GM18909 (cell line): ENCODE measurements at regions not wholly inside any gene's neighbourhood (a gene's known extent, or its start where the extent isn't known, plus 50 kb on each side); places are given as distances from the start of the nearest gene placed in this dataset.
"Not testable (repeated sequence)": the region's sequence is repeated elsewhere in the genome, so short reads cannot be mapped to it uniquely, and the experiment has no call there.

Experiments used
- ATAC-seq: cut with Tn5 transposase; IDR thresholded peaks from one replicate; pipeline ENCODE4 v1.9.1; 2021; ENCODE audit warnings: mild to moderate bottlenecking; ENCODE audit not compliant: unreplicated experiment, poor library complexity

- no peak for ATAC-seq
Observed at GRCh38 chr16:87033021-87033471, 284.1 kb downstream of the C16orf95 start.

GRCh38 chr16:87033541-87034300, 283.5 kb downstream of the C16orf95 start:
- no peak for ATAC-seq

- no peak for ATAC-seq
Observed at GRCh38 chr16:87034317-87034716, 282.9 kb downstream of the C16orf95 start.

- ATAC-seq = no peak
Observed at GRCh38 chr16:87035053-87035452, 282.1 kb downstream of the C16orf95 start.

- ATAC-seq = no peak
Observed at GRCh38 chr16:87037012-87037411, 280.2 kb downstream of the C16orf95 start.

- not testable (repeated sequence) for ATAC-seq
Observed at GRCh38 chr16:87038528-87038927, 278.7 kb downstream of the C16orf95 start.

GRCh38 chr16:87040169-87041117, 276.7 kb downstream of the C16orf95 start:
- no peak for ATAC-seq

GRCh38 chr16:87041286-87041685, 275.9 kb downstream of the C16orf95 start:
- no peak for ATAC-seq

- no peak for ATAC-seq
Observed at GRCh38 chr16:87042551-87043230, 274.5 kb downstream of the C16orf95 start.

- no peak for ATAC-seq
Observed at GRCh38 chr16:87043231-87044031, 273.8 kb downstream of the C16orf95 start.

- no peak for ATAC-seq
Observed at GRCh38 chr16:87044032-87044382, 273.2 kb downstream of the C16orf95 start.

GRCh38 chr16:87044829-87045228, 272.4 kb downstream of the C16orf95 start:
- no peak for ATAC-seq

GRCh38 chr16:87045466-87046216, 271.6 kb downstream of the C16orf95 start:
- ATAC-seq = no peak

- ATAC-seq = no peak
Observed at GRCh38 chr16:87046235-87046634, 271.0 kb downstream of the C16orf95 start.

GRCh38 chr16:87047221-87048037, 269.8 kb downstream of the C16orf95 start:
- no peak for ATAC-seq

GRCh38 chr16:87048038-87048729, 269.0 kb downstream of the C16orf95 start:
- ATAC-seq = no peak

- no peak for ATAC-seq
Observed at GRCh38 chr16:87048730-87049115, 268.5 kb downstream of the C16orf95 start.

- not testable (repeated sequence) for ATAC-seq
Observed at GRCh38 chr16:87049216-87049615, 268.0 kb downstream of the C16orf95 start.
